Neural cell (in vitro differentiated cells): ENCODE measurements at regions not wholly inside any gene's neighbourhood (a gene's known extent, or its start where the extent isn't known, plus 50 kb on each side); places are given as distances from the start of the nearest gene placed in this dataset.

Source experiments
- H2AFZ ChIP-seq: fragments of 200-600, 300-800 bp; sonication (generic), shearing (Covaris generic); 2 replicates; pipeline ENCODE4 v1.6.0; 2014; ENCODE audit warnings: low read depth, mild to moderate bottlenecking, antibody characterized with exemption, low read length, moderate library complexity
- H3F3A ChIP-seq: fragments of 200-600 bp; shearing (Covaris generic); 2 replicates; pipeline ENCODE4 v1.6.1; 2016; ENCODE audit warnings: mild to moderate bottlenecking, moderate library complexity, mixed read lengths, antibody characterized with exemption, low read length; ENCODE audit not compliant: insufficient read depth, poor library complexity, severe bottlenecking
- H3K27ac ChIP-seq: fragments of 200-600, 300-800 bp; sonication (generic), shearing (Covaris generic); 2 replicates; pipeline ENCODE4 v1.5.1; 2014; ENCODE audit warnings: mild to moderate bottlenecking, low read length, moderate library complexity
- H3K27me3 ChIP-seq: fragments of 300-800, 200-600 bp; sonication (generic), shearing (Covaris generic); 2 replicates; pipeline ENCODE4 v1.6.0; 2014; ENCODE audit warnings: mild to moderate bottlenecking, low read depth, low read length, moderate library complexity; ENCODE audit not compliant: insufficient read depth
- H3K36me3 ChIP-seq: fragments of 300-800, 200-600 bp; sonication (generic), shearing (Covaris generic); 2 replicates; pipeline ENCODE4 v1.5.1; 2014; ENCODE audit warnings: mild to moderate bottlenecking, antibody characterized with exemption, low read length, moderate library complexity; ENCODE audit not compliant: insufficient read depth
- H3K4me2 ChIP-seq: fragments of 300-800, 200-600 bp; sonication (generic), shearing (Covaris generic); 2 replicates; pipeline ENCODE4 v1.6.0; 2014; ENCODE audit warnings: mild to moderate bottlenecking, low read length
- H3K4me3 ChIP-seq: fragments of 300-800, 200-600 bp; sonication (generic), shearing (Covaris generic); 2 replicates; pipeline ENCODE4 v1.5.1; 2014; ENCODE audit warnings: mild to moderate bottlenecking, low read length, moderate library complexity
- H3K79me2 ChIP-seq: fragments of 200-600 bp; shearing (Covaris generic); replicated peaks from 2 replicates; pipeline ENCODE4 v1.6.0; 2014; ENCODE audit warnings: mild to moderate bottlenecking, low read length, moderate library complexity; ENCODE audit not compliant: insufficient read depth
- H3K9ac ChIP-seq: fragments of 300-800, 200-600 bp; sonication (generic), shearing (Covaris generic); 2 replicates; pipeline ENCODE4 v1.6.1; 2016; ENCODE audit warnings: mild to moderate bottlenecking, low read length, mixed read lengths
- H3K9me2 ChIP-seq: fragments of 200-600 bp; shearing (Covaris generic); 2 replicates; pipeline ENCODE4 v1.6.1; 2016; ENCODE audit warnings: mild to moderate bottlenecking, low read length, mixed read lengths; ENCODE audit not compliant: insufficient read depth
- H3K9me3 ChIP-seq: fragments of 200-600, 300-800 bp; sonication (generic), shearing (Covaris generic); 2 replicates; pipeline ENCODE4 v1.6.1; 2016; ENCODE audit warnings: mild to moderate bottlenecking, mixed run types, low read length, moderate library complexity, mixed read lengths
- H4K20me1 ChIP-seq: fragments of 200-600 bp; shearing (Covaris generic); 2 replicates; pipeline ENCODE4 v1.6.1; 2016; ENCODE audit warnings: mild to moderate bottlenecking, mixed run types; ENCODE audit not compliant: insufficient read depth
- EP300 ChIP-seq: fragments of 450-650 bp; conservative IDR thresholded peaks from 2 replicates; pipeline ENCODE4 v1.6.1; 2014; ENCODE audit warnings: antibody characterized with exemption, mild to moderate bottlenecking, moderate library complexity; ENCODE audit not compliant: poor library complexity, severe bottlenecking
- EZH2 ChIP-seq: fragments of 200-600, 300-800 bp; shearing (Covaris generic), sonication (generic); IDR thresholded peaks from 2 replicates; pipeline ENCODE4 v1.6.1; 2014; ENCODE audit warnings: antibody characterized with exemption, low read length, borderline replicate concordance, mild to moderate bottlenecking; ENCODE audit not compliant: insufficient read depth, poor library complexity, severe bottlenecking
- MXI1 ChIP-seq: fragments of 450-650 bp; conservative IDR thresholded peaks from 2 replicates; pipeline ENCODE4 v1.6.1; 2014; ENCODE audit warnings: antibody characterized with exemption, mild to moderate bottlenecking; ENCODE audit not compliant: poor library complexity, severe bottlenecking
- POLR2AphosphoS5 ChIP-seq: IDR thresholded peaks from 2 replicates; pipeline ENCODE4 v1.6.1; 2012
- RAD21 ChIP-seq: fragments of 450-650 bp; conservative IDR thresholded peaks from 2 replicates; pipeline ENCODE4 v1.6.1; 2014; ENCODE audit warnings: antibody characterized with exemption, mild to moderate bottlenecking, moderate library complexity
- SMC3 ChIP-seq: fragments of 450-650 bp; conservative IDR thresholded peaks from 2 replicates; pipeline ENCODE4 v1.6.1; 2014; ENCODE audit warnings: antibody characterized with exemption, mild to moderate bottlenecking, moderate library complexity; ENCODE audit not compliant: poor library complexity
- TAF1 ChIP-seq: IDR thresholded peaks from 2 replicates; pipeline ENCODE4 v1.6.1; 2012; ENCODE audit warnings: low read depth
- TF ChIP-seq, protein P1 (sequence below): fragments of 450-650 bp; IDR thresholded peaks from 2 replicates; pipeline ENCODE4 v1.5.1; 2014; ENCODE audit warnings: antibody characterized with exemption, mild to moderate bottlenecking, moderate library complexity; ENCODE audit not compliant: poor library complexity, severe bottlenecking
- TF ChIP-seq, protein P2 (sequence below): IDR thresholded peaks from 2 replicates; pipeline ENCODE4 v1.6.1; 2012; ENCODE audit warnings: borderline replicate concordance

DNA sequence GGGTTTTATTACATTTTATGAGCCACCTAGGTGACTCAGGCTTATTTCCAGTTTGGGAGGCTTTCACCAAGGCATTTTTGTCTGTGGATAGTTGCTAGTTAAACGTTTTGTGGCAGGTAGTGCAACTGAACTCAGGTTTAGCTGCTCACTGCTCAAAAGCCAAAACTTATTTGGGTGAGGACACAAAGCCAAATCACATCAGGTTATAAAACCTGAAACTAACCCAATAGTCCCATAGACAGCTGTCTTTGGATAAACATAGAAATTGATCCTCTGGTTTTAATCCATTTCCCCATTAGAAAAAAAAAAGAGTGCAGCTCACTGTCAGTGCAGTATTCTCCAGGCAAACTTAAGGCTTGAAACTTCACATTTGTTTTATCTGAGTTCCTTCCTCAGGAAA, 362.6 kb upstream of the TFPI start:
- H2AFZ ChIP-seq: no peak overlapping the region
- H3K9ac ChIP-seq: no peak overlapping the region
- H3K79me2 ChIP-seq: no peaks in the 10 kb centered on the region
- H3K9me3 ChIP-seq: no peaks in the 10 kb centered on the region
- H3K27me3 ChIP-seq: no peaks in the 10 kb centered on the region
- H3F3A ChIP-seq: no peaks in the 10 kb centered on the region
- no peak overlapping the region for H3K4me2 ChIP-seq
- H4K20me1 ChIP-seq: no peaks in the 10 kb centered on the region
- no peak overlapping the region for H3K27ac ChIP-seq
- no peaks in the 10 kb centered on the region for H3K9me2 ChIP-seq
- no peak overlapping the region for H3K4me3 ChIP-seq
- H3K36me3 ChIP-seq: no peaks in the 10 kb centered on the region
- TF ChIP-seq, protein P1, sequence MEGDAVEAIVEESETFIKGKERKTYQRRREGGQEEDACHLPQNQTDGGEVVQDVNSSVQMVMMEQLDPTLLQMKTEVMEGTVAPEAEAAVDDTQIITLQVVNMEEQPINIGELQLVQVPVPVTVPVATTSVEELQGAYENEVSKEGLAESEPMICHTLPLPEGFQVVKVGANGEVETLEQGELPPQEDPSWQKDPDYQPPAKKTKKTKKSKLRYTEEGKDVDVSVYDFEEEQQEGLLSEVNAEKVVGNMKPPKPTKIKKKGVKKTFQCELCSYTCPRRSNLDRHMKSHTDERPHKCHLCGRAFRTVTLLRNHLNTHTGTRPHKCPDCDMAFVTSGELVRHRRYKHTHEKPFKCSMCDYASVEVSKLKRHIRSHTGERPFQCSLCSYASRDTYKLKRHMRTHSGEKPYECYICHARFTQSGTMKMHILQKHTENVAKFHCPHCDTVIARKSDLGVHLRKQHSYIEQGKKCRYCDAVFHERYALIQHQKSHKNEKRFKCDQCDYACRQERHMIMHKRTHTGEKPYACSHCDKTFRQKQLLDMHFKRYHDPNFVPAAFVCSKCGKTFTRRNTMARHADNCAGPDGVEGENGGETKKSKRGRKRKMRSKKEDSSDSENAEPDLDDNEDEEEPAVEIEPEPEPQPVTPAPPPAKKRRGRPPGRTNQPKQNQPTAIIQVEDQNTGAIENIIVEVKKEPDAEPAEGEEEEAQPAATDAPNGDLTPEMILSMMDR: no peak
- TF ChIP-seq POLR2AphosphoS5: no peak
- TF ChIP-seq RAD21: no peak
- no peak for TF ChIP-seq SMC3
- no peak for TF ChIP-seq EP300
- TF ChIP-seq MXI1: no peak
- TF ChIP-seq TAF1: no peak
- TF ChIP-seq EZH2: no peak
- TF ChIP-seq, protein P2, sequence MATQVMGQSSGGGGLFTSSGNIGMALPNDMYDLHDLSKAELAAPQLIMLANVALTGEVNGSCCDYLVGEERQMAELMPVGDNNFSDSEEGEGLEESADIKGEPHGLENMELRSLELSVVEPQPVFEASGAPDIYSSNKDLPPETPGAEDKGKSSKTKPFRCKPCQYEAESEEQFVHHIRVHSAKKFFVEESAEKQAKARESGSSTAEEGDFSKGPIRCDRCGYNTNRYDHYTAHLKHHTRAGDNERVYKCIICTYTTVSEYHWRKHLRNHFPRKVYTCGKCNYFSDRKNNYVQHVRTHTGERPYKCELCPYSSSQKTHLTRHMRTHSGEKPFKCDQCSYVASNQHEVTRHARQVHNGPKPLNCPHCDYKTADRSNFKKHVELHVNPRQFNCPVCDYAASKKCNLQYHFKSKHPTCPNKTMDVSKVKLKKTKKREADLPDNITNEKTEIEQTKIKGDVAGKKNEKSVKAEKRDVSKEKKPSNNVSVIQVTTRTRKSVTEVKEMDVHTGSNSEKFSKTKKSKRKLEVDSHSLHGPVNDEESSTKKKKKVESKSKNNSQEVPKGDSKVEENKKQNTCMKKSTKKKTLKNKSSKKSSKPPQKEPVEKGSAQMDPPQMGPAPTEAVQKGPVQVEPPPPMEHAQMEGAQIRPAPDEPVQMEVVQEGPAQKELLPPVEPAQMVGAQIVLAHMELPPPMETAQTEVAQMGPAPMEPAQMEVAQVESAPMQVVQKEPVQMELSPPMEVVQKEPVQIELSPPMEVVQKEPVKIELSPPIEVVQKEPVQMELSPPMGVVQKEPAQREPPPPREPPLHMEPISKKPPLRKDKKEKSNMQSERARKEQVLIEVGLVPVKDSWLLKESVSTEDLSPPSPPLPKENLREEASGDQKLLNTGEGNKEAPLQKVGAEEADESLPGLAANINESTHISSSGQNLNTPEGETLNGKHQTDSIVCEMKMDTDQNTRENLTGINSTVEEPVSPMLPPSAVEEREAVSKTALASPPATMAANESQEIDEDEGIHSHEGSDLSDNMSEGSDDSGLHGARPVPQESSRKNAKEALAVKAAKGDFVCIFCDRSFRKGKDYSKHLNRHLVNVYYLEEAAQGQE: no peak

DNA sequence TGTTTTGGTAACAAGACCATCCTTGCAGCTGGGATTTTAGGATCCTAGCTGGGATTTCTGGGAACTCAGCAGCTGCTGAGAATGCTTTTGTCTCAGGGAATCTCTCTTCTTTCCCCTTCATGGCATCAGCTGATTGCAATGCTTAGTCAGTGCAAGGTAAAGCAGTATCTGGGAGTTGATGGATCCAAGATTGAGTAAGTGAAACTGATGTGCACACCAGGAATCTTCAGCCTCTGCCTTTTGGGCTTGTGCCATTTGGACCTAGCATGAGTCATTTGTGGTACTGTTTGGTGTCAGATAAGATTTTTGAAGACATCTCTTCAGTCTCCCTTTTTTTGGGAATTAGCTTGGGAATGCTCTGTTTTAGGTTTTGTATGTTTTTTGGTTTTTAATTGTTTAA, 363.3 kb upstream of the TFPI start:
- Histone ChIP-seq H3K79me2 (no peaks in the 10 kb centered on the region), H3K36me3 (no peaks in the 10 kb centered on the region), H2AFZ (no peak overlapping the region), H4K20me1 (no peaks in the 10 kb centered on the region), H3K27ac (no peak overlapping the region), H3K4me3 (no peak overlapping the region), H3F3A (no peaks in the 10 kb centered on the region), H3K9me2 (no peaks in the 10 kb centered on the region), H3K9ac (no peak overlapping the region), H3K27me3 (no peaks in the 10 kb centered on the region), H3K4me2 (no peak overlapping the region), H3K9me3 (no peaks in the 10 kb centered on the region)
- TF ChIP-seq POLR2AphosphoS5 (no peak), EZH2 (no peak), TAF1 (no peak), MXI1 (no peak), RAD21 (no peak), SMC3 (no peak), EP300 (no peak)
- TF ChIP-seq, protein P2: no peak
- TF ChIP-seq, protein P1: no peak
